GM21528 (cell line): ENCODE measurements at regions not wholly inside any gene's neighbourhood (a gene's known extent, or its start where the extent isn't known, plus 50 kb on each side); places are given as distances from the start of the nearest gene placed in this dataset.

Experiments used
- ATAC-seq: cut with Tn5 transposase; IDR thresholded peaks from one replicate; pipeline ENCODE4 v1.9.1; 2021; ENCODE audit warnings: mild to moderate bottlenecking, moderate library complexity; ENCODE audit not compliant: unreplicated experiment, low FRiP score

- ATAC-seq: no peak
These were observed 356.5 kb upstream of the CDH4 start for GRCh38 chr20:60895363-60896079.

GRCh38 chr20:60897976-60898375, 354.1 kb upstream of the CDH4 start:
- no peak for ATAC-seq

- ATAC-seq: no peak
These were observed 352.7 kb upstream of the CDH4 start for GRCh38 chr20:60899320-60899719.

GRCh38 chr20:60900618-60901017, 351.4 kb upstream of the CDH4 start:
- ATAC-seq: no peak

- ATAC-seq: no peak
These were observed 350.2 kb upstream of the CDH4 start for GRCh38 chr20:60901831-60902230.

- no peak for ATAC-seq
These were observed 348.6 kb upstream of the CDH4 start for GRCh38 chr20:60903325-60903971.

GRCh38 chr20:60904730-60905129, 347.3 kb upstream of the CDH4 start:
- no peak for ATAC-seq

- ATAC-seq: no peak
These were observed 346.1 kb upstream of the CDH4 start for GRCh38 chr20:60905919-60906318.

- no peak for ATAC-seq
These were observed 345.5 kb upstream of the CDH4 start for GRCh38 chr20:60906555-60906954.

GRCh38 chr20:60913298-60913697, 338.8 kb upstream of the CDH4 start:
- no peak for ATAC-seq

GRCh38 chr20:60921022-60921622, 330.9 kb upstream of the CDH4 start:
- ATAC-seq: no peak

GRCh38 chr20:60926831-60927230, 325.2 kb upstream of the CDH4 start:
- ATAC-seq: no peak

GRCh38 chr20:60928341-60928740, 323.7 kb upstream of the CDH4 start:
- ATAC-seq: no peak

- no peak for ATAC-seq
These were observed 321.9 kb upstream of the CDH4 start for GRCh38 chr20:60930023-60930790.

- ATAC-seq: no peak
These were observed 320.4 kb upstream of the CDH4 start for GRCh38 chr20:60931696-60932095.

- ATAC-seq: no peak
These were observed 317.3 kb upstream of the CDH4 start for GRCh38 chr20:60934724-60935123.

GRCh38 chr20:60935971-60936370, 316.1 kb upstream of the CDH4 start:
- no peak for ATAC-seq

GRCh38 chr20:60937585-60937984, 314.5 kb upstream of the CDH4 start:
- ATAC-seq: no peak

- no peak for ATAC-seq
These were observed 310.7 kb upstream of the CDH4 start for GRCh38 chr20:60941379-60941778.

- ATAC-seq: no peak
These were observed 304.2 kb upstream of the CDH4 start for GRCh38 chr20:60947819-60948218.

- ATAC-seq: no peak
These were observed 303.8 kb upstream of the CDH4 start for GRCh38 chr20:60948224-60948623.
